GM12878 (cell line): ENCODE measurements at regions not wholly inside any gene's neighbourhood (a gene's known extent, or its start where the extent isn't known, plus 50 kb on each side); places are given as distances from the start of the nearest gene placed in this dataset.
A peak's percentile ranks its signal among the peaks of the same experiment; 100 is the strongest.

Source experiments
- ASH2L ChIP-seq: fragments of 300-600, 200-600 bp; sonication (generic); IDR thresholded peaks from 2 replicates; pipeline ENCODE4 v1.6.1; 2017; ENCODE audit warnings: low read depth, mild to moderate bottlenecking, borderline replicate concordance
- ATF7 ChIP-seq: fragments of 450-650 bp; IDR thresholded peaks from 2 replicates; pipeline ENCODE4 v1.6.1; 2016; ENCODE audit warnings: low read depth, mild to moderate bottlenecking
- CHD1 ChIP-seq: IDR thresholded peaks from 2 replicates; pipeline ENCODE4 v1.6.1; 2012; ENCODE audit warnings: low read depth, low read length, improper control_type of control experiment
- CREB1 ChIP-seq: IDR thresholded peaks from 2 replicates; pipeline ENCODE4 v1.6.1; 2012; ENCODE audit warnings: low read depth, mild to moderate bottlenecking, inconsistent platforms
- ETV6 ChIP-seq, 2 experiments: fragments of 450-650 bp in 1 of 2; IDR thresholded peaks in 1 of 2; conservative IDR thresholded peaks in 1 of 2; 2 replicates each; pipeline ENCODE4 v1.6.1; 2014; ENCODE audit warnings: antibody characterized with exemption in 1 of 2, borderline replicate concordance in 1 of 2, low read depth in 1 of 2, mild to moderate bottlenecking in 1 of 2, moderate library complexity in 1 of 2
- GATAD2B ChIP-seq: fragments of 450-650 bp; conservative IDR thresholded peaks from 2 replicates; pipeline ENCODE4 v1.6.1; 2017; ENCODE audit warnings: low read depth, mild to moderate bottlenecking, moderate library complexity
- HDGF ChIP-seq: fragments of 450-650 bp; IDR thresholded peaks from 2 replicates; pipeline ENCODE4 v1.6.1; 2016; ENCODE audit warnings: antibody characterized with exemption
- IKZF2 ChIP-seq, 2 experiments: fragments of 450-650 bp; IDR thresholded peaks; 2 replicates each; pipeline ENCODE4 v1.6.1; 2017; ENCODE audit warnings: mild to moderate bottlenecking in 2 of 2, moderate library complexity in 2 of 2
- JUNB ChIP-seq: IDR thresholded peaks from 2 replicates; pipeline ENCODE4 v1.6.1; 2016; ENCODE audit warnings: antibody characterized with exemption, mild to moderate bottlenecking
- POLR2AphosphoS5 ChIP-seq: IDR thresholded peaks from 2 replicates; pipeline ENCODE4 v1.6.1; 2011; ENCODE audit warnings: mild to moderate bottlenecking, low read length, inconsistent platforms
- SMAD5 ChIP-seq: IDR thresholded peaks from 2 replicates; pipeline ENCODE4 v1.6.1; 2016; ENCODE audit warnings: antibody characterized with exemption, low read depth
- SP1 ChIP-seq: IDR thresholded peaks from one replicate; pipeline ENCODE4 v1.6.1; 2011; ENCODE audit warnings: low read depth, low read length
- ZBED1 ChIP-seq: IDR thresholded peaks from 2 replicates; pipeline ENCODE4 v1.6.1; 2016; ENCODE audit warnings: borderline replicate concordance
- ZNF207 ChIP-seq: fragments of 450-650 bp; IDR thresholded peaks from 2 replicates; pipeline ENCODE4 v1.6.1; 2014; ENCODE audit warnings: antibody characterized with exemption, mild to moderate bottlenecking, borderline replicate concordance
- TF ChIP-seq, protein P1 (sequence below): IDR thresholded peaks from 2 replicates; pipeline ENCODE4 v1.6.1; 2011; ENCODE audit warnings: mild to moderate bottlenecking, low read depth, low read length, moderate library complexity; ENCODE audit not compliant: insufficient replicate concordance
- TF ChIP-seq, protein P2 (sequence below): fragments of 450-650 bp; conservative IDR thresholded peaks from 2 replicates; pipeline ENCODE4 v1.6.1; 2017; ENCODE audit warnings: mild to moderate bottlenecking, moderate library complexity
- TF ChIP-seq, protein P3 (sequence below): fragments of 450-650 bp; IDR thresholded peaks from 2 replicates; pipeline ENCODE4 v1.6.1; 2014; ENCODE audit warnings: mild to moderate bottlenecking
- TF ChIP-seq, protein P4 (sequence below): IDR thresholded peaks from 2 replicates; pipeline ENCODE4 v1.6.1; 2012; ENCODE audit warnings: mild to moderate bottlenecking, low read depth, low read length
- TF ChIP-seq, protein P5 (sequence below): IDR thresholded peaks from 2 replicates; pipeline ENCODE4 v1.6.1; 2011; ENCODE audit warnings: low read depth, low read length, improper control_type of control experiment, borderline replicate concordance
- TF ChIP-seq, protein P6 (sequence below): fragments of 450-650 bp; IDR thresholded peaks from 2 replicates; pipeline ENCODE4 v1.6.1; 2016; ENCODE audit warnings: mild to moderate bottlenecking

DNA sequence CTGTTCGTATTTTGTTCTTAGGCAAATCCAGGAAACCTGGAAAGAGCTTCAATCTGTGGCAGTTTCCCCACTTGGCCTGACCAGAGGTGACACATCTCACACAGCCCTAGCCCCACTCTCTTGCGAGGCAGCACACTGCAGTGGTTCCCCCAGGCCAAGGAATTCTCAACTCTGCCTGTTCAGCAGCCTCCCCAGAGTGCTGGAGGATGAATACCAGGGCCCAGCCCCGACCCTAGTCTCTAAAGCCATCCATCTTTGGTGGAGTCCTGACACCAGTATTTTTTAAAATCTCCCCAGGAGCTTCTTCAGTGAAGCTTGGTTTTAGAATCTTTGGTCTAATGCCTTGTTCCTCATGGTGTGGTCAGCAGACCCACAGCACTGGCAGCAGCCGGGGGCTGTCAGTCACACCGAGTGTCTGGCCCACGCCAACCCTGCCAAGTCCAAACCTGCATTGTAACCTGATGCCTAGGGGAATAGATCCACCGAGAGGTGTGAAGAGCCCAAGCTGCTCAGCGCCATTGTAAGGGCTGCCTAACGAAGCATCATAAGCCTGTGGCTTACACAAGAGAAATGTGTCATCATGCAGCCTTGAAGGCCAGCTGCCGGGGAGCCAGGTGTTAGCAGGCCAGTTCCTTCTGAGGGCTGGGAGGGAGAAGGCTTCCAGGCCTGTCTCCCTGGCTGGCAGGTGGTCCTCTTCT, 428.7 kb upstream of the ID2 start (continued):
- TF ChIP-seq, protein P1, sequence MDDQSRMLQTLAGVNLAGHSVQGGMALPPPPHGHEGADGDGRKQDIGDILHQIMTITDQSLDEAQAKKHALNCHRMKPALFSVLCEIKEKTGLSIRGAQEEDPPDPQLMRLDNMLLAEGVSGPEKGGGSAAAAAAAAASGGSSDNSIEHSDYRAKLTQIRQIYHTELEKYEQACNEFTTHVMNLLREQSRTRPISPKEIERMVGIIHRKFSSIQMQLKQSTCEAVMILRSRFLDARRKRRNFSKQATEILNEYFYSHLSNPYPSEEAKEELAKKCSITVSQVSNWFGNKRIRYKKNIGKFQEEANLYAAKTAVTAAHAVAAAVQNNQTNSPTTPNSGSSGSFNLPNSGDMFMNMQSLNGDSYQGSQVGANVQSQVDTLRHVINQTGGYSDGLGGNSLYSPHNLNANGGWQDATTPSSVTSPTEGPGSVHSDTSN: peak; percentile 77
- TF ChIP-seq HDGF (no peak), POLR2AphosphoS5 (no peak), JUNB (no peak), ATF7 (peak; percentile 66; the same call in 1 of the 2 replicates), ASH2L (no peak), ETV6 (conservative IDR thresholded peaks at IDR 0.05 in 1 of 2, IDR thresholded peaks at IDR 0.05 in 1 of 2; ENCODE audit: borderline replicate concordance in 1 of 2, low read depth in 1 of 2) (no peak), ZBED1 (no peak), CREB1 (no peak), SP1 (no peak), CHD1 (no peak), SMAD5 (no peak), ZNF207 (no peak), IKZF2 (IDR thresholded peaks at IDR 0.05) (peak; percentile 80 to 83; a peak in 2 of 4 replicates), GATAD2B (peak; percentile 85)
- TF ChIP-seq, protein P2, sequence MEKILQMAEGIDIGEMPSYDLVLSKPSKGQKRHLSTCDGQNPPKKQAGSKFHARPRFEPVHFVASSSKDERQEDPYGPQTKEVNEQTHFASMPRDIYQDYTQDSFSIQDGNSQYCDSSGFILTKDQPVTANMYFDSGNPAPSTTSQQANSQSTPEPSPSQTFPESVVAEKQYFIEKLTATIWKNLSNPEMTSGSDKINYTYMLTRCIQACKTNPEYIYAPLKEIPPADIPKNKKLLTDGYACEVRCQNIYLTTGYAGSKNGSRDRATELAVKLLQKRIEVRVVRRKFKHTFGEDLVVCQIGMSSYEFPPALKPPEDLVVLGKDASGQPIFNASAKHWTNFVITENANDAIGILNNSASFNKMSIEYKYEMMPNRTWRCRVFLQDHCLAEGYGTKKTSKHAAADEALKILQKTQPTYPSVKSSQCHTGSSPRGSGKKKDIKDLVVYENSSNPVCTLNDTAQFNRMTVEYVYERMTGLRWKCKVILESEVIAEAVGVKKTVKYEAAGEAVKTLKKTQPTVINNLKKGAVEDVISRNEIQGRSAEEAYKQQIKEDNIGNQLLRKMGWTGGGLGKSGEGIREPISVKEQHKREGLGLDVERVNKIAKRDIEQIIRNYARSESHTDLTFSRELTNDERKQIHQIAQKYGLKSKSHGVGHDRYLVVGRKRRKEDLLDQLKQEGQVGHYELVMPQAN: no peak
- TF ChIP-seq, protein P3, sequence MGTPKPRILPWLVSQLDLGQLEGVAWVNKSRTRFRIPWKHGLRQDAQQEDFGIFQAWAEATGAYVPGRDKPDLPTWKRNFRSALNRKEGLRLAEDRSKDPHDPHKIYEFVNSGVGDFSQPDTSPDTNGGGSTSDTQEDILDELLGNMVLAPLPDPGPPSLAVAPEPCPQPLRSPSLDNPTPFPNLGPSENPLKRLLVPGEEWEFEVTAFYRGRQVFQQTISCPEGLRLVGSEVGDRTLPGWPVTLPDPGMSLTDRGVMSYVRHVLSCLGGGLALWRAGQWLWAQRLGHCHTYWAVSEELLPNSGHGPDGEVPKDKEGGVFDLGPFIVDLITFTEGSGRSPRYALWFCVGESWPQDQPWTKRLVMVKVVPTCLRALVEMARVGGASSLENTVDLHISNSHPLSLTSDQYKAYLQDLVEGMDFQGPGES: no peak
- TF ChIP-seq, protein P4, sequence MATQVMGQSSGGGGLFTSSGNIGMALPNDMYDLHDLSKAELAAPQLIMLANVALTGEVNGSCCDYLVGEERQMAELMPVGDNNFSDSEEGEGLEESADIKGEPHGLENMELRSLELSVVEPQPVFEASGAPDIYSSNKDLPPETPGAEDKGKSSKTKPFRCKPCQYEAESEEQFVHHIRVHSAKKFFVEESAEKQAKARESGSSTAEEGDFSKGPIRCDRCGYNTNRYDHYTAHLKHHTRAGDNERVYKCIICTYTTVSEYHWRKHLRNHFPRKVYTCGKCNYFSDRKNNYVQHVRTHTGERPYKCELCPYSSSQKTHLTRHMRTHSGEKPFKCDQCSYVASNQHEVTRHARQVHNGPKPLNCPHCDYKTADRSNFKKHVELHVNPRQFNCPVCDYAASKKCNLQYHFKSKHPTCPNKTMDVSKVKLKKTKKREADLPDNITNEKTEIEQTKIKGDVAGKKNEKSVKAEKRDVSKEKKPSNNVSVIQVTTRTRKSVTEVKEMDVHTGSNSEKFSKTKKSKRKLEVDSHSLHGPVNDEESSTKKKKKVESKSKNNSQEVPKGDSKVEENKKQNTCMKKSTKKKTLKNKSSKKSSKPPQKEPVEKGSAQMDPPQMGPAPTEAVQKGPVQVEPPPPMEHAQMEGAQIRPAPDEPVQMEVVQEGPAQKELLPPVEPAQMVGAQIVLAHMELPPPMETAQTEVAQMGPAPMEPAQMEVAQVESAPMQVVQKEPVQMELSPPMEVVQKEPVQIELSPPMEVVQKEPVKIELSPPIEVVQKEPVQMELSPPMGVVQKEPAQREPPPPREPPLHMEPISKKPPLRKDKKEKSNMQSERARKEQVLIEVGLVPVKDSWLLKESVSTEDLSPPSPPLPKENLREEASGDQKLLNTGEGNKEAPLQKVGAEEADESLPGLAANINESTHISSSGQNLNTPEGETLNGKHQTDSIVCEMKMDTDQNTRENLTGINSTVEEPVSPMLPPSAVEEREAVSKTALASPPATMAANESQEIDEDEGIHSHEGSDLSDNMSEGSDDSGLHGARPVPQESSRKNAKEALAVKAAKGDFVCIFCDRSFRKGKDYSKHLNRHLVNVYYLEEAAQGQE: no peak
- TF ChIP-seq, protein P5, sequence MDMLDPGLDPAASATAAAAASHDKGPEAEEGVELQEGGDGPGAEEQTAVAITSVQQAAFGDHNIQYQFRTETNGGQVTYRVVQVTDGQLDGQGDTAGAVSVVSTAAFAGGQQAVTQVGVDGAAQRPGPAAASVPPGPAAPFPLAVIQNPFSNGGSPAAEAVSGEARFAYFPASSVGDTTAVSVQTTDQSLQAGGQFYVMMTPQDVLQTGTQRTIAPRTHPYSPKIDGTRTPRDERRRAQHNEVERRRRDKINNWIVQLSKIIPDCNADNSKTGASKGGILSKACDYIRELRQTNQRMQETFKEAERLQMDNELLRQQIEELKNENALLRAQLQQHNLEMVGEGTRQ: no peak
- TF ChIP-seq, protein P6, sequence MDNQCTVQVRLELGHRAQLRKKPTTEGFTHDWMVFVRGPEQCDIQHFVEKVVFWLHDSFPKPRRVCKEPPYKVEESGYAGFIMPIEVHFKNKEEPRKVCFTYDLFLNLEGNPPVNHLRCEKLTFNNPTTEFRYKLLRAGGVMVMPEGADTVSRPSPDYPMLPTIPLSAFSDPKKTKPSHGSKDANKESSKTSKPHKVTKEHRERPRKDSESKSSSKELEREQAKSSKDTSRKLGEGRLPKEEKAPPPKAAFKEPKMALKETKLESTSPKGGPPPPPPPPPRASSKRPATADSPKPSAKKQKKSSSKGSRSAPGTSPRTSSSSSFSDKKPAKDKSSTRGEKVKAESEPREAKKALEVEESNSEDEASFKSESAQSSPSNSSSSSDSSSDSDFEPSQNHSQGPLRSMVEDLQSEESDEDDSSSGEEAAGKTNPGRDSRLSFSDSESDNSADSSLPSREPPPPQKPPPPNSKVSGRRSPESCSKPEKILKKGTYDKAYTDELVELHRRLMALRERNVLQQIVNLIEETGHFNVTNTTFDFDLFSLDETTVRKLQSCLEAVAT: peak; percentile 71; the same call in 1 of the 2 replicates
